ENCODE measurements at regions not wholly inside any gene's neighbourhood (a gene's known extent, or its start where the extent isn't known, plus 50 kb on each side); places are given as distances from the start of the nearest gene placed in this dataset.

DNA sequence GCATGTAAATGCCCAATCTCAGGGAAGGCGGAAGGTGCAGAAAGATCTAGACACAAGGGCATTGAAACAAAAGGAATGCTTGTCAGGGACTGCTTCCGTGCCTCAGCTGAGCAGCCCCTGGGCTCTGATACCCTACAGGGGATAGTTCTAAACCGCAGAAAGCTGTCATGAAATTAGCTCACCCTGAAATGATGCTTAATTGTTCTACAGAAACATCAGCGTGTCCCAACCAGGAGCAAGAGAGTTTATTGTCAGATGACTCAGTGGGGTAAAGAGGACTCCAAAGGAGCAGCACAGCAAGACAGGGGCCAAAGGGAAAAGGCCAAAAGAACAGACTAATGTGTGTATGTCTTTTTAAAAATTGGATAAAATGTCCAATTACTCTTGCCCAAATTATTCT is 258.4 kb upstream of the JARID2 start:
- Histone ChIP-seq H2AFZ (ENCODE audit: low read length) (no peak overlapping the region), H3K9me3 (ENCODE audit: low read depth, low read length) (no peaks in the 10 kb centered on the region), H3K4me3 (ENCODE audit: insufficient read depth, low read length) (no peak overlapping the region), H3K4me1 (ENCODE audit: insufficient read depth, low read length) (no peaks in the 10 kb centered on the region), H3K27me3 (ENCODE audit: insufficient read depth, low read length) (no peaks in the 10 kb centered on the region), H3K79me2 (ENCODE audit: insufficient read depth, low read length) (no peaks in the 10 kb centered on the region), H3K27ac (ENCODE audit: low read depth, low read length) (no peak overlapping the region), H3K36me3 (ENCODE audit: insufficient read depth, low read length) (no peaks in the 10 kb centered on the region), H3K4me2 (ENCODE audit: insufficient read depth, low read length) (no peak overlapping the region), H4K20me1 (ENCODE audit: insufficient read depth, low read length) (no peaks in the 10 kb centered on the region)
- no peak for TF ChIP-seq CTCF (IDR thresholded peaks at IDR 0.05; ENCODE audit: extremely low read depth, low read depth, low read length)
- no peak for DNase-seq (ENCODE audit: insufficient read length, low spot score, missing footprints)

- H3K4me3 ChIP-seq (ENCODE audit: insufficient read depth, low read length): no peak overlapping the region
Observed at GRCh38 chr6:14992382-14992781, 253.5 kb upstream of the JARID2 start.

DNA sequence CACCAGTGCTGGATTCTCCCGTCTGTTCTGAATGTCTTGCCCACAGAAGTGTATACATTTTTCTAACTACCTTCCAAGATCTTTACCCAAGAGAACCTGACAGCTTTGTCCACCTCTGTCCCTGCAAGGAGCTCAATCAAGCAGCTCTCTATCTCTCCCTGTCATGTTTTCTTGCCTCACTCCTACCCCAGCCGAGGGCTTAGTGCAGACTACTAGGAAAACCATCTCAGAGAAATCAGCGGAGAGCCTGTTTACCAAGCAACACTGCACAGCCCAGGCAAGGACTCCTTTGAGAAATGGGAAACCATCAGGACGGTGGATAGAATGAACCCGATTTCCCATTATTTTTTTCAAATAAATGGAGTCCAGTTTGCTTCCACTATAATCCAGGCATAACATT is 250.7 kb upstream of the JARID2 start:
- no peaks in the 10 kb centered on the region for H3K4me1 ChIP-seq (ENCODE audit: insufficient read depth, low read length)
- H2AFZ ChIP-seq (ENCODE audit: low read length): no peak overlapping the region
- no peaks in the 10 kb centered on the region for H4K20me1 ChIP-seq (ENCODE audit: insufficient read depth, low read length)
- no peaks in the 10 kb centered on the region for H3K9me3 ChIP-seq (ENCODE audit: low read depth, low read length)
- H3K36me3 ChIP-seq (ENCODE audit: insufficient read depth, low read length): no peaks in the 10 kb centered on the region
- no peak overlapping the region for H3K4me2 ChIP-seq (ENCODE audit: insufficient read depth, low read length)
- DNase-seq (ENCODE audit: insufficient read length, low spot score, missing footprints): no peak
- H3K27me3 ChIP-seq (ENCODE audit: insufficient read depth, low read length): peaks cover 4% of the 10 kb centered on the region
- H3K4me3 ChIP-seq (ENCODE audit: insufficient read depth, low read length): no peak overlapping the region
- H3K27ac ChIP-seq (ENCODE audit: low read depth, low read length): no peak overlapping the region
- TF ChIP-seq CTCF (IDR thresholded peaks at IDR 0.05; ENCODE audit: extremely low read depth, low read depth, low read length): no peak
- H3K79me2 ChIP-seq (ENCODE audit: insufficient read depth, low read length): no peaks in the 10 kb centered on the region

More at GRCh38 chr6:14992382-14992781, 253.5 kb upstream of the JARID2 start:
- Histone ChIP-seq H3K79me2 (ENCODE audit: insufficient read depth, low read length) (no peaks in the 10 kb centered on the region), H3K4me2 (ENCODE audit: insufficient read depth, low read length) (no peak overlapping the region), H3K36me3 (ENCODE audit: insufficient read depth, low read length) (no peaks in the 10 kb centered on the region), H3K27me3 (ENCODE audit: insufficient read depth, low read length) (peaks cover 4% of the 10 kb centered on the region), H3K27ac (ENCODE audit: low read depth, low read length) (no peak overlapping the region), H2AFZ (ENCODE audit: low read length) (no peak overlapping the region), H4K20me1 (ENCODE audit: insufficient read depth, low read length) (no peaks in the 10 kb centered on the region), H3K9me3 (ENCODE audit: low read depth, low read length) (no peaks in the 10 kb centered on the region), H3K4me1 (ENCODE audit: insufficient read depth, low read length) (no peaks in the 10 kb centered on the region)
- no peak for TF ChIP-seq CTCF (IDR thresholded peaks at IDR 0.05; ENCODE audit: extremely low read depth, low read depth, low read length)
- DNase-seq (ENCODE audit: insufficient read length, low spot score, missing footprints): no peak

GRCh38 chr6:14995966-14996602 is 249.8 kb upstream of the JARID2 start:
- no peaks in the 10 kb centered on the region for H4K20me1 ChIP-seq (ENCODE audit: insufficient read depth, low read length)
- no peaks in the 10 kb centered on the region for H3K36me3 ChIP-seq (ENCODE audit: insufficient read depth, low read length)
- no peaks in the 10 kb centered on the region for H3K4me1 ChIP-seq (ENCODE audit: insufficient read depth, low read length)
- DNase-seq (ENCODE audit: insufficient read length, low spot score, missing footprints): no peak
- H3K27me3 ChIP-seq (ENCODE audit: insufficient read depth, low read length): peaks cover 4% of the 10 kb centered on the region
- no peak overlapping the region for H2AFZ ChIP-seq (ENCODE audit: low read length)
- H3K4me2 ChIP-seq (ENCODE audit: insufficient read depth, low read length): no peak overlapping the region
- no peaks in the 10 kb centered on the region for H3K79me2 ChIP-seq (ENCODE audit: insufficient read depth, low read length)
- H3K4me3 ChIP-seq (ENCODE audit: insufficient read depth, low read length): no peak overlapping the region
- no peaks in the 10 kb centered on the region for H3K9me3 ChIP-seq (ENCODE audit: low read depth, low read length)
- TF ChIP-seq CTCF (IDR thresholded peaks at IDR 0.05; ENCODE audit: extremely low read depth, low read depth, low read length): no peak
- no peak overlapping the region for H3K27ac ChIP-seq (ENCODE audit: low read depth, low read length)
